D721Med (cell line): ENCODE measurements at regions not wholly inside any gene's neighbourhood (a gene's known extent, or its start where the extent isn't known, plus 50 kb on each side); places are given as distances from the start of the nearest gene placed in this dataset.

Experiments
- DNase-seq: peaks from one replicate; pipeline ENCODE4 v3.0.0; 2011; ENCODE audit warnings: low spot score; ENCODE audit not compliant: insufficient read length
- FAIRE-seq: peaks from 2 replicates; lab custom pipeline; 2011; peaks lifted over from hg19 to GRCh38; lab: Jason Lieb, UNC
- TF ChIP-seq, protein P1 (sequence below): IDR thresholded peaks from 2 replicates; pipeline ENCODE4 v1.5.1; 2012; ENCODE audit warnings: mild to moderate bottlenecking, control low read depth; ENCODE audit not compliant: insufficient read depth; ENCODE audit errors: missing control alignments

- FAIRE-seq: no peak
- DNase-seq: no peak
- TF ChIP-seq, protein P1, sequence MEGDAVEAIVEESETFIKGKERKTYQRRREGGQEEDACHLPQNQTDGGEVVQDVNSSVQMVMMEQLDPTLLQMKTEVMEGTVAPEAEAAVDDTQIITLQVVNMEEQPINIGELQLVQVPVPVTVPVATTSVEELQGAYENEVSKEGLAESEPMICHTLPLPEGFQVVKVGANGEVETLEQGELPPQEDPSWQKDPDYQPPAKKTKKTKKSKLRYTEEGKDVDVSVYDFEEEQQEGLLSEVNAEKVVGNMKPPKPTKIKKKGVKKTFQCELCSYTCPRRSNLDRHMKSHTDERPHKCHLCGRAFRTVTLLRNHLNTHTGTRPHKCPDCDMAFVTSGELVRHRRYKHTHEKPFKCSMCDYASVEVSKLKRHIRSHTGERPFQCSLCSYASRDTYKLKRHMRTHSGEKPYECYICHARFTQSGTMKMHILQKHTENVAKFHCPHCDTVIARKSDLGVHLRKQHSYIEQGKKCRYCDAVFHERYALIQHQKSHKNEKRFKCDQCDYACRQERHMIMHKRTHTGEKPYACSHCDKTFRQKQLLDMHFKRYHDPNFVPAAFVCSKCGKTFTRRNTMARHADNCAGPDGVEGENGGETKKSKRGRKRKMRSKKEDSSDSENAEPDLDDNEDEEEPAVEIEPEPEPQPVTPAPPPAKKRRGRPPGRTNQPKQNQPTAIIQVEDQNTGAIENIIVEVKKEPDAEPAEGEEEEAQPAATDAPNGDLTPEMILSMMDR: no peak
Observed at GRCh38 chr2:184463102-184463865, 135.0 kb upstream of the ZNF804A start.

DNA sequence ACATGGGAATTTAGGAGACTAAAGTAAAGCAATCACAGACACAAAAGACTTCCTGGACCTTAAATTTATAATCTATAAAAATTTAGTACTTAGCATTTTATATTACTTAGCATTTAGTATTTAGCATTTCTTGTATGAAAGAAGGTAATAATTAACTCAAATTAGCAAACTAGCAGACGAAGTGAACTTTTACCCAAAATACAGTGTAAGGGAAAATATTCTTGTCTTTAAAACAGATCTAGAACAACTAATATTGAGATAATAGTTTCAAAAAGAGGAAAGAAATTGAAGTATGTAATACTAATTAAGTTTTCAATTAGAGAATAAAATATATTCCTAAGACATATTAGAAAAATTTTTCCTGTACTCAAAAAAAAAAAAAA is 134.5 kb upstream of the ZNF804A start:
- FAIRE-seq (no peak), DNase-seq (no peak)

DNA sequence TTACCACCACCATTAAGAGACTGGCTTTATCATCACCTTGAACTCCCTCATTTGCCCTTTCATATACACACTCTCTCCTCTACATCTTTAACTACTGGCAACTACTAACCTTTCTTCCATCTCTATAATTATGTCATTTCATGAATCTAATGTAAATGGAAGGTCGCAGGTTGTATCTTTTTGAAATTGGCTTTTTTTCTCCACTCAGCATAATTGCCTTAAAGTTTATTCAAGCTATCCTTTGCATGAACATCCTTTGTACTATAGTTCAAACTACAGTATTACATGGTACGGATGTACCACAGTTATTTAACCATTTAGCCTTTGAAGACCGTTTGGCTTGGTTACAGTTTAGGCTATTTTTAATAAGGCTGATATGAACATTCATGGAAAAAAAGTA is 129.5 kb upstream of the ZNF804A start:
- FAIRE-seq: no peak
- TF ChIP-seq, protein P1: no peak
- DNase-seq: no peak

More for the DNA sequence above, 134.5 kb upstream of the ZNF804A start:
- TF ChIP-seq, protein P1: no peak

- TF ChIP-seq, protein P1: no peak
- no peak for DNase-seq
- no peak for FAIRE-seq
Observed at GRCh38 chr2:184472481-184472880, 125.8 kb upstream of the ZNF804A start.

- DNase-seq (no peak), FAIRE-seq (no peak)
- TF ChIP-seq, protein P1: no peak
Observed at GRCh38 chr2:184481865-184482264, 116.5 kb upstream of the ZNF804A start.

GRCh38 chr2:184498936-184499335 is 99.4 kb upstream of the ZNF804A start:
- DNase-seq: no peak
- TF ChIP-seq, protein P1: no peak
- FAIRE-seq: no peak

GRCh38 chr2:184504252-184504651 is 94.1 kb upstream of the ZNF804A start:
- DNase-seq (no peak), FAIRE-seq (no peak)
- TF ChIP-seq, protein P1: no peak
